ENCODE measurements at regions not wholly inside any gene's neighbourhood (a gene's known extent, or its start where the extent isn't known, plus 50 kb on each side); places are given as distances from the start of the nearest gene placed in this dataset.
A peak's percentile ranks its signal among the peaks of the same experiment; 100 is the strongest.

DNA sequence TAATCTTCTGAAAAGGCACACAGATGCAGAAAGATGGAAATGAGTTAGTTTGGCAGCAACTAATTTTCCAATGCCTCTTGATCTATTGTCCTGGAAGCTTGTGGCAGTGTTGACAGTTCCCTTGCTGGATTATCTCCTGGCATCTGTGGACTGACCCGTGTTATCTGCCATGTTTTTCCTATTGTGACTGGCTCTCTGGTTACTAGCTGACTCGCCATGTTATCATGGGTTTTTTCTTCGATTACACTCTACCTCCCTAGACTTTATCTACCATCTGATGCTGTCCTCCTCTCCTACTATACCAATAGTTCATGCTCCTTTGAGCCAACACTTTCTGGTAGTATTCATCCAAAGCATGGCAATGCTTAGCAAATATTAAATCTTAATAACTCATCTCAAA, 63.3 kb upstream of the FLRT2 start:
- no peak overlapping the region for H3K23ac ChIP-seq (ENCODE audit: low read length in 2 of 2)
- H2BK5ac ChIP-seq (ENCODE audit: low read depth, low read length, poor library complexity, severe bottlenecking): no peak overlapping the region
- no peak overlapping the region for H2BK15ac ChIP-seq (ENCODE audit: low read depth, poor library complexity, severe bottlenecking)
- H3K27me3 ChIP-seq (ENCODE audit: control insufficient read depth in 1 of 2, insufficient read depth in 1 of 2, low read length in 2 of 2): no peaks in the 10 kb centered on the region
- no peak overlapping the region for H3K4me2 ChIP-seq (ENCODE audit: low read length, poor library complexity, severe bottlenecking)
- no peaks in the 10 kb centered on the region for H3K79me1 ChIP-seq (replicated peaks; ENCODE audit: low read length, poor library complexity, severe bottlenecking)
- H4K91ac ChIP-seq (ENCODE audit: low read length): no peak overlapping the region
- no peak overlapping the region for H2BK120ac ChIP-seq (ENCODE audit: low read depth, low read length)
- H3K18ac ChIP-seq (ENCODE audit: low read depth in 1 of 2, low read length in 2 of 2): no peak overlapping the region
- no peak overlapping the region for H2AK5ac ChIP-seq (ENCODE audit: low read length, severe bottlenecking)
- no peak overlapping the region for H3K4me3 ChIP-seq (ENCODE audit: insufficient read depth in 1 of 2, low read depth in 1 of 2, low read length in 2 of 2)
- no peaks in the 10 kb centered on the region for H3K36me3 ChIP-seq (ENCODE audit: control insufficient read depth in 1 of 2, insufficient read depth in 2 of 2, low read depth in 1 of 2, low read length in 2 of 2)
- H3K9me3 ChIP-seq (ENCODE audit: control insufficient read depth, low read length): no peaks in the 10 kb centered on the region
- H4K8ac ChIP-seq (ENCODE audit: low read length): no peak overlapping the region
- H3K9ac ChIP-seq (ENCODE audit: low read length): no peak overlapping the region
- no peak overlapping the region for H3K27ac ChIP-seq (ENCODE audit: low read length, poor library complexity, severe bottlenecking)
- no peak overlapping the region for H3K4ac ChIP-seq (ENCODE audit: low read depth in 1 of 2, low read length in 2 of 2)
- DNase-seq: no peak
- H2BK12ac ChIP-seq (ENCODE audit: low read length in 2 of 2): no peak overlapping the region
- no peak overlapping the region for H2AFZ ChIP-seq (ENCODE audit: low read depth, low read length)
- 89% methylated on average over 3 of the region's 3 CpGs for WGBS
- no peak overlapping the region for H3K14ac ChIP-seq (ENCODE audit: low read length in 2 of 2)
- H3K4me1 ChIP-seq (ENCODE audit: control insufficient read depth, insufficient read depth, low read depth, low read length): peaks cover 3% of the 10 kb centered on the region

DNA sequence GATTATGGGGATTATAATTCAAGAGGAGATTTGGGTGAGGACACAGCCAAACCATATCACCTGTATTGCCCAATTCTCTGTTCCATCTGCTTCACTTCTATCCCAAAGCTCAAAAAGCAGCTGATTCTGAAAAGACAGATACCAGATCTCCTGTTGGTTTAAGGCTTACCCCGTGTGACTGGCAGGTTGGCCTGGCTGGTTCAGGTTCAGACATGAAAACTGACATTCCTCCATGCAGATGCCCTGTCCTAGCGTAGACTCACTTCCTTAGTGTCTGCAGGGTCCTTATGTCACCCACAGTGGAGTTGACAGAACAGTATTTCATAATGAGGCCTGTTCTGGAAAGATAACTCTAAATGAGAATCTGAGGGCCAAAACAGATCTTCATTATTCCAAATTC, 61.1 kb upstream of the FLRT2 start:
- peak overlapping the region; percentile 24 for H2AK5ac ChIP-seq (ENCODE audit: low read length, severe bottlenecking)
- H3K9me3 ChIP-seq (ENCODE audit: control insufficient read depth, low read length): no peaks in the 10 kb centered on the region
- peak overlapping the region; percentile 34 to 37 for H3K18ac ChIP-seq (ENCODE audit: low read depth in 1 of 2, low read length in 2 of 2)
- H2BK15ac ChIP-seq (ENCODE audit: low read depth, poor library complexity, severe bottlenecking): no peak overlapping the region
- WGBS: 50% methylated on average over 1 of the region's 2 CpGs
- H4K91ac ChIP-seq (ENCODE audit: low read length): no peak overlapping the region
- H2BK120ac ChIP-seq (ENCODE audit: low read depth, low read length): no peak overlapping the region
- H3K23ac ChIP-seq (ENCODE audit: low read length in 2 of 2): no peak overlapping the region
- H2BK12ac ChIP-seq (ENCODE audit: low read length in 2 of 2): no peak overlapping the region
- H3K79me1 ChIP-seq (replicated peaks; ENCODE audit: low read length, poor library complexity, severe bottlenecking): no peaks in the 10 kb centered on the region
- no peak overlapping the region for H2AFZ ChIP-seq (ENCODE audit: low read depth, low read length)
- no peak overlapping the region for H3K9ac ChIP-seq (ENCODE audit: low read length)
- H3K14ac ChIP-seq (ENCODE audit: low read length in 2 of 2): no peak overlapping the region
- no peak overlapping the region for H3K4me2 ChIP-seq (ENCODE audit: low read length, poor library complexity, severe bottlenecking)
- H4K8ac ChIP-seq (ENCODE audit: low read length): peak overlapping the region; percentile 45
- H2BK5ac ChIP-seq (ENCODE audit: low read depth, low read length, poor library complexity, severe bottlenecking): no peak overlapping the region
- no peak overlapping the region for H3K4ac ChIP-seq (ENCODE audit: low read depth in 1 of 2, low read length in 2 of 2)
- H3K27ac ChIP-seq (ENCODE audit: low read length, poor library complexity, severe bottlenecking): no peak overlapping the region
- H3K4me1 ChIP-seq (ENCODE audit: control insufficient read depth, insufficient read depth, low read depth, low read length): peaks cover 3% of the 10 kb centered on the region
- H3K27me3 ChIP-seq (ENCODE audit: control insufficient read depth in 1 of 2, insufficient read depth in 1 of 2, low read length in 2 of 2): no peaks in the 10 kb centered on the region
- no peak for DNase-seq
- H3K36me3 ChIP-seq (ENCODE audit: control insufficient read depth in 1 of 2, insufficient read depth in 2 of 2, low read depth in 1 of 2, low read length in 2 of 2): no peaks in the 10 kb centered on the region
- H3K4me3 ChIP-seq (ENCODE audit: insufficient read depth in 1 of 2, low read depth in 1 of 2, low read length in 2 of 2): no peak overlapping the region

DNA sequence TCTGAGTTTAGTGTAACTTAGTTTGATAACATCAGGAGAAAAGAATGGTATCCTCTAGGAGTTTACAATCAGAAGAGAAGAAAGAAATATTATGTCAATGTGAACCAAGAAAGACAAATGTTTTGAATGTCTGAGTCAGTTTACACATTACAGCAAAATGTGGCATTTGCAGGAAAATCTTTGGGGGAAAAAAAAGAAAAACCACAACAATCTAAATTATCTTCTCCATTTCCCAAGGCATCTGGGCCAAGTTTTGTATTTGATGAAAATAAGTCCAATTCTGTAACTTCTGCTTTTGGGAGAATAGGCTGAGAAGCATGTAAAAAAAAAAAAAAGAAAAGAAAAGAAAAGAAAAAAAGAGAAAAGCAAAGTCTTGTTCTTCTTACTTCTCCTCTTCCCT, 58.8 kb upstream of the FLRT2 start:
- Histone ChIP-seq H2BK120ac (ENCODE audit: low read depth, low read length) (no peak overlapping the region), H3K79me1 (replicated peaks; ENCODE audit: low read length, poor library complexity, severe bottlenecking) (no peaks in the 10 kb centered on the region), H3K9ac (ENCODE audit: low read length) (peak overlapping the region; percentile 7), H3K36me3 (ENCODE audit: control insufficient read depth in 1 of 2, insufficient read depth in 2 of 2, low read depth in 1 of 2, low read length in 2 of 2) (no peaks in the 10 kb centered on the region), H4K91ac (ENCODE audit: low read length) (no peak overlapping the region), H3K14ac (ENCODE audit: low read length in 2 of 2) (no peak overlapping the region), H2BK5ac (ENCODE audit: low read depth, low read length, poor library complexity, severe bottlenecking) (no peak overlapping the region), H3K4me1 (ENCODE audit: control insufficient read depth, insufficient read depth, low read depth, low read length) (peaks cover 3% of the 10 kb centered on the region), H3K4me3 (ENCODE audit: insufficient read depth in 1 of 2, low read depth in 1 of 2, low read length in 2 of 2) (no peak overlapping the region), H3K27ac (ENCODE audit: low read length, poor library complexity, severe bottlenecking) (peak overlapping the region; percentile 93), H4K8ac (ENCODE audit: low read length) (no peak overlapping the region), H2AK5ac (ENCODE audit: low read length, severe bottlenecking) (no peak overlapping the region), H3K9me3 (ENCODE audit: control insufficient read depth, low read length) (no peaks in the 10 kb centered on the region), H3K27me3 (ENCODE audit: control insufficient read depth in 1 of 2, insufficient read depth in 1 of 2, low read length in 2 of 2) (no peaks in the 10 kb centered on the region), H2BK12ac (ENCODE audit: low read length in 2 of 2) (no peak overlapping the region), H3K18ac (ENCODE audit: low read depth in 1 of 2, low read length in 2 of 2) (no peak overlapping the region), H2AFZ (ENCODE audit: low read depth, low read length) (no peak overlapping the region), H3K4ac (ENCODE audit: low read depth in 1 of 2, low read length in 2 of 2) (no peak overlapping the region), H3K4me2 (ENCODE audit: low read length, poor library complexity, severe bottlenecking) (no peak overlapping the region), H2BK15ac (ENCODE audit: low read depth, poor library complexity, severe bottlenecking) (no peak overlapping the region), H3K23ac (ENCODE audit: low read length in 2 of 2) (no peak overlapping the region)
- peak; percentile 31 for DNase-seq

GRCh38 chr14:85471744-85472143, 58.2 kb upstream of the FLRT2 start:
- under 1% methylated on average over 4 of the region's 4 CpGs for WGBS
- H3K79me1 ChIP-seq (replicated peaks; ENCODE audit: low read length, poor library complexity, severe bottlenecking): no peaks in the 10 kb centered on the region
- no peaks in the 10 kb centered on the region for H3K9me3 ChIP-seq (ENCODE audit: control insufficient read depth, low read length)
- no peak overlapping the region for H3K14ac ChIP-seq (ENCODE audit: low read length in 2 of 2)
- no peak overlapping the region for H4K91ac ChIP-seq (ENCODE audit: low read length)
- no peak overlapping the region for H2AFZ ChIP-seq (ENCODE audit: low read depth, low read length)
- H3K27me3 ChIP-seq (ENCODE audit: control insufficient read depth in 1 of 2, insufficient read depth in 1 of 2, low read length in 2 of 2): no peaks in the 10 kb centered on the region
- H3K18ac ChIP-seq (ENCODE audit: low read depth in 1 of 2, low read length in 2 of 2): no peak overlapping the region
- no peak overlapping the region for H3K23ac ChIP-seq (ENCODE audit: low read length in 2 of 2)
- H4K8ac ChIP-seq (ENCODE audit: low read length): no peak overlapping the region
- peak overlapping the region; percentile 93 for H3K27ac ChIP-seq (ENCODE audit: low read length, poor library complexity, severe bottlenecking)
- H3K4me3 ChIP-seq (ENCODE audit: insufficient read depth in 1 of 2, low read depth in 1 of 2, low read length in 2 of 2): no peak overlapping the region
- peak overlapping the region; percentile 51 for H2BK5ac ChIP-seq (ENCODE audit: low read depth, low read length, poor library complexity, severe bottlenecking)
- H2BK12ac ChIP-seq (ENCODE audit: low read length in 2 of 2): no peak overlapping the region
- no peak overlapping the region for H2AK5ac ChIP-seq (ENCODE audit: low read length, severe bottlenecking)
- peak; percentile 89 for DNase-seq
- no peaks in the 10 kb centered on the region for H3K36me3 ChIP-seq (ENCODE audit: control insufficient read depth in 1 of 2, insufficient read depth in 2 of 2, low read depth in 1 of 2, low read length in 2 of 2)
- H2BK120ac ChIP-seq (ENCODE audit: low read depth, low read length): no peak overlapping the region
- H3K4me1 ChIP-seq (ENCODE audit: control insufficient read depth, insufficient read depth, low read depth, low read length): peaks cover 3% of the 10 kb centered on the region
- H3K4ac ChIP-seq (ENCODE audit: low read depth in 1 of 2, low read length in 2 of 2): no peak overlapping the region
- H3K4me2 ChIP-seq (ENCODE audit: low read length, poor library complexity, severe bottlenecking): no peak overlapping the region
- H3K9ac ChIP-seq (ENCODE audit: low read length): peak overlapping the region; percentile 7
- no peak overlapping the region for H2BK15ac ChIP-seq (ENCODE audit: low read depth, poor library complexity, severe bottlenecking)
